Testis (tissue), 2 donors: ENCODE measurements at regions not wholly inside any gene's neighbourhood (a gene's known extent, or its start where the extent isn't known, plus 50 kb on each side); places are given as distances from the start of the nearest gene placed in this dataset.

Experiments used
- DNase-seq: peaks from one replicate; pipeline ENCODE4 v3.0.0-alpha.2; 2019
- H3K27ac ChIP-seq, 2 donors: fragments of 200-600 bp; sonication (generic); one replicate each; pipeline ENCODE4 v1.5.1; 2019
- H3K27me3 ChIP-seq: fragments of 200-600 bp; sonication (generic); one replicate; pipeline ENCODE4 v1.5.1; 2019
- H3K36me3 ChIP-seq: fragments of 200-600 bp; sonication (generic); one replicate; pipeline ENCODE4 v1.5.1; 2017; ENCODE audit warnings: low read depth; ENCODE audit errors: missing control alignments
- H3K4me1 ChIP-seq: fragments of 200-600 bp; sonication (generic); one replicate; pipeline ENCODE4 v1.5.1; 2019
- H3K4me3 ChIP-seq, 2 donors: fragments of 200-600 bp; sonication (generic); one replicate each; pipeline ENCODE4 v1.5.1; 2017 to 2019
- H3K9me3 ChIP-seq: fragments of 200-600 bp; sonication (generic); one replicate; pipeline ENCODE4 v1.5.1; 2017
- CTCF ChIP-seq, 3 experiments: fragments of 450-650 bp in 2 of 3; fragments of 200-600 bp in 1 of 3; sonication (generic) in 1 of 3; IDR thresholded peaks; one replicate each; pipeline ENCODE4 v1.5.1; 2016 to 2019; ENCODE audit warnings: antibody characterized with exemption in 3 of 3, mild to moderate bottlenecking in 2 of 3, moderate library complexity in 1 of 3
- POLR2A ChIP-seq: fragments of 450-650 bp; IDR thresholded peaks from one replicate; pipeline ENCODE4 v1.6.1; 2017; ENCODE audit warnings: antibody characterized with exemption, mild to moderate bottlenecking, moderate library complexity
- WGBS, 2 donors: methylation state at CpG; one replicate each; pipeline ENCODE4 v1.1.5; 2018; 5-methylcytosine and 5-hydroxymethylcytosine counted together
- intact Hi-C: fragments of 100-400 bp; cut with DNase I; formaldehyde crosslinking; loops from one replicate; pipeline ENCODE4 v1.15.1; 2023; ENCODE audit warnings: low total_unique reads

- Histone ChIP-seq H3K4me1 (no peaks in the 10 kb centered on the region), H3K27ac (no peak overlapping the region), H3K36me3 (no peaks in the 10 kb centered on the region), H3K4me3 (no peak overlapping the region), H3K9me3 (no peaks in the 10 kb centered on the region), H3K27me3 (no peaks in the 10 kb centered on the region)
- intact Hi-C loops, result no loop called here
- WGBS, 2 donors, result 76 to 82% methylated on average over 1 of the region's 1 CpG
- TF ChIP-seq POLR2A (no peak), CTCF (IDR thresholded peaks at IDR 0.05) (no peak)
- no peak for DNase-seq
Observed at GRCh38 chr9:14389146-14389545, 75.2 kb upstream of the NFIB start.

GRCh38 chr9:14383773-14384172 is 69.8 kb upstream of the NFIB start:
- no peak overlapping the region for H3K4me3 ChIP-seq
- TF ChIP-seq CTCF (IDR thresholded peaks at IDR 0.05) (no peak), POLR2A (no peak)
- no peaks in the 10 kb centered on the region for H3K4me1 ChIP-seq
- no peak for DNase-seq
- H3K27me3 ChIP-seq, result no peaks in the 10 kb centered on the region
- H3K27ac ChIP-seq, result no peak overlapping the region
- 81 to 87% methylated on average over 12 of the region's 12 CpGs for WGBS, 2 donors
- H3K36me3 ChIP-seq, result no peaks in the 10 kb centered on the region
- intact Hi-C loops, result no loop called here
- H3K9me3 ChIP-seq, result no peaks in the 10 kb centered on the region

- Histone ChIP-seq H3K36me3 (no peaks in the 10 kb centered on the region), H3K4me3 (no peak overlapping the region), H3K4me1 (no peaks in the 10 kb centered on the region), H3K9me3 (no peaks in the 10 kb centered on the region), H3K27ac (no peak overlapping the region), H3K27me3 (no peaks in the 10 kb centered on the region)
- intact Hi-C loops, result no loop called here
- WGBS, 2 donors, result 66 to 78% methylated on average over 2 of the region's 2 CpGs
- no peak for DNase-seq
- TF ChIP-seq POLR2A (no peak), CTCF (IDR thresholded peaks at IDR 0.05) (no peak)
Observed at GRCh38 chr9:14383294-14383693, 69.4 kb upstream of the NFIB start.

- Histone ChIP-seq H3K27me3 (no peaks in the 10 kb centered on the region), H3K4me1 (no peaks in the 10 kb centered on the region), H3K4me3 (no peak overlapping the region), H3K36me3 (no peaks in the 10 kb centered on the region), H3K27ac (no peak overlapping the region), H3K9me3 (no peaks in the 10 kb centered on the region)
- WGBS, 2 donors, result 88% methylated on average over 3 of the region's 3 CpGs
- no peak for TF ChIP-seq POLR2A
- TF ChIP-seq CTCF (IDR thresholded peaks at IDR 0.05), result no peak
- DNase-seq, result no peak
- intact Hi-C loops, result no loop called here
Observed at GRCh38 chr9:14380061-14380836, 66.3 kb upstream of the NFIB start.

- no peak for DNase-seq
- H3K9me3 ChIP-seq, result no peaks in the 10 kb centered on the region
- WGBS, 2 donors, result 82 to 89% methylated on average over 4 of the region's 4 CpGs
- intact Hi-C loops, result no loop called here
- H3K4me3 ChIP-seq, result no peak overlapping the region
- H3K27me3 ChIP-seq, result no peaks in the 10 kb centered on the region
- no peaks in the 10 kb centered on the region for H3K4me1 ChIP-seq
- H3K36me3 ChIP-seq, result no peaks in the 10 kb centered on the region
- TF ChIP-seq POLR2A (no peak), CTCF (IDR thresholded peaks at IDR 0.05) (no peak)
- no peak overlapping the region for H3K27ac ChIP-seq
Observed at GRCh38 chr9:14379280-14379679, 65.3 kb upstream of the NFIB start.
